ENCODE measurements at regions not wholly inside any gene's neighbourhood (a gene's known extent, or its start where the extent isn't known, plus 50 kb on each side); places are given as distances from the start of the nearest gene placed in this dataset.

GRCh38 chr12:45590646-45591045, 138.9 kb upstream of the ARID2 start:
- no peak for DNase-seq

- DNase-seq, result no peak
Observed at GRCh38 chr12:45591635-45592034, 137.9 kb upstream of the ARID2 start.

- DNase-seq, result no peak
Observed at GRCh38 chr12:45596366-45596765, 133.1 kb upstream of the ARID2 start.

- no peak for DNase-seq
Observed at GRCh38 chr12:45598336-45598735, 131.2 kb upstream of the ARID2 start.

- DNase-seq, result no peak
Observed at GRCh38 chr12:45598761-45599160, 130.7 kb upstream of the ARID2 start.

- DNase-seq, result no peak
Observed at GRCh38 chr12:45599196-45599595, 130.3 kb upstream of the ARID2 start.

GRCh38 chr12:45601390-45601789, 128.1 kb upstream of the ARID2 start:
- DNase-seq, result no peak

- no peak for DNase-seq
Observed at GRCh38 chr12:45601888-45602287, 127.6 kb upstream of the ARID2 start.

GRCh38 chr12:45605624-45606023, 123.9 kb upstream of the ARID2 start:
- DNase-seq, result no peak

GRCh38 chr12:45611061-45611460, 118.4 kb upstream of the ARID2 start:
- no peak for DNase-seq

- no peak for DNase-seq
Observed at GRCh38 chr12:45611495-45611894, 118.0 kb upstream of the ARID2 start.

GRCh38 chr12:45612044-45612794, 117.3 kb upstream of the ARID2 start:
- DNase-seq, result no peak

- no peak for DNase-seq
Observed at GRCh38 chr12:45613296-45613695, 116.2 kb upstream of the ARID2 start.

- no peak for DNase-seq
Observed at GRCh38 chr12:45613855-45614254, 115.7 kb upstream of the ARID2 start.

- DNase-seq, result no peak
Observed at GRCh38 chr12:45615268-45615667, 114.2 kb upstream of the ARID2 start.

GRCh38 chr12:45619736-45620135, 109.8 kb upstream of the ARID2 start:
- DNase-seq, result no peak

- DNase-seq, result no peak
Observed at GRCh38 chr12:45621703-45622102, 107.8 kb upstream of the ARID2 start.

GRCh38 chr12:45622210-45622937, 107.1 kb upstream of the ARID2 start:
- DNase-seq, result no peak

GRCh38 chr12:45623221-45623620, 106.3 kb upstream of the ARID2 start:
- DNase-seq, result no peak

GRCh38 chr12:45623940-45624339, 105.6 kb upstream of the ARID2 start:
- no peak for DNase-seq

GRCh38 chr12:45626965-45627364, 102.5 kb upstream of the ARID2 start:
- DNase-seq, result no peak

GRCh38 chr12:45627407-45628069, 102.0 kb upstream of the ARID2 start:
- DNase-seq, result no peak

GRCh38 chr12:45629292-45629691, 100.2 kb upstream of the ARID2 start:
- no peak for DNase-seq

- no peak for DNase-seq
Observed at GRCh38 chr12:45633733-45634132, 95.8 kb upstream of the ARID2 start.

Data from NK-92 treated with Interleukin-12 subunit alpha and Interleukin-12 subunit beta, amount 100 ng/mL, for 24 hours (cell line).